DMS114 treated with DMSO at 0.1 percent for 48 hours (cell line): ENCODE measurements at regions not wholly inside any gene's neighbourhood (a gene's known extent, or its start where the extent isn't known, plus 50 kb on each side); places are given as distances from the start of the nearest gene placed in this dataset.

ENCODE experiments used
- DNase-seq: peaks from one replicate; lab custom pipeline; 2025; ENCODE audit not compliant: unreplicated experiment; lab: John Stamatoyannopoulos, UW

- peak; percentile 4 for DNase-seq
Observed at GRCh38 chr13:30844548-30845296, 61.3 kb upstream of the MEDAG start.

- no peak for DNase-seq
Observed at GRCh38 chr13:30845297-30846214, 60.5 kb upstream of the MEDAG start.

- no peak for DNase-seq
Observed at GRCh38 chr13:30846311-30846710, 59.8 kb upstream of the MEDAG start.

GRCh38 chr13:30846866-30847265 lies 59.2 kb upstream of the MEDAG start:
- no peak for DNase-seq

- DNase-seq, result no peak
Observed at GRCh38 chr13:30847650-30848307, 58.3 kb upstream of the MEDAG start.

GRCh38 chr13:30848332-30849027 lies 57.6 kb upstream of the MEDAG start:
- DNase-seq, result no peak

- no peak for DNase-seq
Observed at GRCh38 chr13:30849611-30850010, 56.5 kb upstream of the MEDAG start.

GRCh38 chr13:30850204-30850866 lies 55.7 kb upstream of the MEDAG start:
- DNase-seq, result no peak

GRCh38 chr13:30850867-30851211 lies 55.2 kb upstream of the MEDAG start:
- no peak for DNase-seq

- no peak for DNase-seq
Observed at GRCh38 chr13:30851697-30852096, 54.4 kb upstream of the MEDAG start.

- DNase-seq, result no peak
Observed at GRCh38 chr13:30855569-30855968, 50.5 kb upstream of the MEDAG start.

- no peak for DNase-seq
Observed at GRCh38 chr13:30856005-30856790, 49.9 kb upstream of the MEDAG start.
